ENCODE measurements at regions not wholly inside any gene's neighbourhood (a gene's known extent, or its start where the extent isn't known, plus 50 kb on each side); places are given as distances from the start of the nearest gene placed in this dataset.

DNA sequence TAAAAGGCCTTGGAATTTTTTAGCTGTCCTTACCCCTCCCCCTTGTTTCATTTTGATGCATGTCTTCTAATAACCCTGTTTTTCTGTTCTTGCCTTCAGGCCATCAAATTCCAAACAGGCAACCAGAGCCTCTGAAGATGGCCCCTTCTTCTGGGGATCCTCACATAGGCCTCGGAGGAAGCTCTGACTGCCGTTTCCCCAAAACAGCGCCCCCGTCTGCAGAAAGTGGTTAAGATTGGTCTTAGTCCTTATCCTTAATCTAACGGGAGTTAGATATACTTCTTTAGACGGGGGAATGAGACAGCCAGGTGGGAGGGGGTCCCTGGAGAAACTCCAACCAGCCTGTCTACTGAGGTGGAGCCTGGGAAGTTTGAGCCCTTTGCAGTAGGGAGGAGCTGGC lies 226.3 kb upstream of the ZNF608 start:
- Mint-ChIP-seq H3K36me3 (ENCODE audit: low read depth) (peaks cover 6% of the 10 kb centered on the region), H3K27me3 (ENCODE audit: insufficient read depth) (no peaks in the 10 kb centered on the region; the same call in 1 of the 2 replicates), H3K27ac (no peak overlapping the region), H3K4me3 (no peak overlapping the region), H3K9me3 (peaks cover 12% of the 10 kb centered on the region), H3K4me1 (ENCODE audit: low read depth) (no peaks in the 10 kb centered on the region)
- no peak for DNase-seq
- TF ChIP-seq, protein P1, sequence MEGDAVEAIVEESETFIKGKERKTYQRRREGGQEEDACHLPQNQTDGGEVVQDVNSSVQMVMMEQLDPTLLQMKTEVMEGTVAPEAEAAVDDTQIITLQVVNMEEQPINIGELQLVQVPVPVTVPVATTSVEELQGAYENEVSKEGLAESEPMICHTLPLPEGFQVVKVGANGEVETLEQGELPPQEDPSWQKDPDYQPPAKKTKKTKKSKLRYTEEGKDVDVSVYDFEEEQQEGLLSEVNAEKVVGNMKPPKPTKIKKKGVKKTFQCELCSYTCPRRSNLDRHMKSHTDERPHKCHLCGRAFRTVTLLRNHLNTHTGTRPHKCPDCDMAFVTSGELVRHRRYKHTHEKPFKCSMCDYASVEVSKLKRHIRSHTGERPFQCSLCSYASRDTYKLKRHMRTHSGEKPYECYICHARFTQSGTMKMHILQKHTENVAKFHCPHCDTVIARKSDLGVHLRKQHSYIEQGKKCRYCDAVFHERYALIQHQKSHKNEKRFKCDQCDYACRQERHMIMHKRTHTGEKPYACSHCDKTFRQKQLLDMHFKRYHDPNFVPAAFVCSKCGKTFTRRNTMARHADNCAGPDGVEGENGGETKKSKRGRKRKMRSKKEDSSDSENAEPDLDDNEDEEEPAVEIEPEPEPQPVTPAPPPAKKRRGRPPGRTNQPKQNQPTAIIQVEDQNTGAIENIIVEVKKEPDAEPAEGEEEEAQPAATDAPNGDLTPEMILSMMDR (IDR thresholded peaks at IDR 0.05), result no peak

DNA sequence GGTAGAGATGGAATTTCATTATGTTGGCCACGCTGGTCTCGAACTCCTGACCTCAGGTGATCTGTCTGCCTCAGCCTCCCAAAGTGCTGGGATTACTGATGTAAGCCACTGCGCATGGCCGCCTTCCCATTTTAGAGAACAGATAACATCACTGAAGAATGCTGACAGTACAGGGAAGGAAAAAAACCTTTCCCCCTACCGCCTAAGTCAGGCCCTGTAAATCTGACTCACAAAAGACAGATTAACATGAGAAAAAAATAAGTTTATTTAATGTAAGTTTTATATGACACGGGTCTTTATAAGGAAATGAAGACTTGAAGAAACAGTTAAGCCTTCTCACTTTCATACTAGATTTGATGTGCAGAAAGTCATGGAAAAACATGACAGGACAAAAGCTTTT lies 227.2 kb upstream of the ZNF608 start:
- Mint-ChIP-seq H3K27ac (no peak overlapping the region), H3K36me3 (ENCODE audit: low read depth) (peaks cover 6% of the 10 kb centered on the region), H3K4me1 (ENCODE audit: low read depth) (no peaks in the 10 kb centered on the region), H3K4me3 (no peak overlapping the region), H3K27me3 (ENCODE audit: insufficient read depth) (no peaks in the 10 kb centered on the region; the same call in 1 of the 2 replicates), H3K9me3 (peaks cover 12% of the 10 kb centered on the region)
- DNase-seq, result no peak
- TF ChIP-seq, protein P1 (IDR thresholded peaks at IDR 0.05), result no peak

DNA sequence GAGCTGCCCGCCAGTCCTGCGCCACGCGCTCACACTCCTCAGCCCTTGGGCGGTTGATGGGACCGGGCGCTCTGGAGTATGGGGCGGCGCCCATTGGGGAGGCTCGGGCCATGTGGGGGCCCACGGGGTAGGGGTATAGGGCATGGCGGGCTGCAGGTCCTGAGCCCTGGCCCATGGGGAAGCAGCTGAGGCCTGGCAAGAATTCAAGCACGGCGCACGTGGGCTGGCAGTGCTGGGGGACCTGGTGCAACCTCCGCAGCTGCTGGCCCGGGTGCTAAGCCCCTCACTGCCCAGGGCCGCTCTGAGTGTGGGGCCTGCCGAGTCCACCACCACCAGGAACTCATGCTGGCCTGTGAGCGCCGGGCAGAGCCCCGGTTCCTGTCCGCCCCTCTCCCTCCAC lies 229.6 kb upstream of the ZNF608 start:
- no peak overlapping the region for H3K4me3 Mint-ChIP-seq

DNA sequence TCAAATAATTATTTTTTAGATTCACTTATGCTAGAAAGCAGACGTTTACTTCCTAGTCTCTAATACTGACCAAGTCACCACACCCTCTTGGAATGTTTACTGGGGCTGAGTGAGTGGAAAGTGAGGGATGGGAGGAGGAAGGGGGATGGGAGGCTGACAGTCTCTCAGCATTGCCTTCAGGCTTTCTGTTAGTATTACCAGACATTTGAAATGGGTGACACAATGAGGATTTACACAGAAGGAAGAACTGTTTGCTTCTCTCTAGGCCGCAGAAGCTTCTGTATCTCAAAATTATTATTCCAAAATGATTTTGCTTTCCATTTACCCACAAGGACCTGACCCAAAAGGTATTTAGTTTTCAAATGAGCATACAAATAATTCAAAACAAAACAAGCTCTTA lies 232.8 kb upstream of the ZNF608 start:
- H3K4me3 Mint-ChIP-seq, result no peak overlapping the region
- H3K27me3 Mint-ChIP-seq (ENCODE audit: insufficient read depth), result peaks cover 2% of the 10 kb centered on the region
- TF ChIP-seq, protein P1 (IDR thresholded peaks at IDR 0.05), result no peak

More for the DNA sequence above, 229.6 kb upstream of the ZNF608 start:
- Mint-ChIP-seq H3K4me1 (ENCODE audit: low read depth) (no peaks in the 10 kb centered on the region), H3K36me3 (ENCODE audit: low read depth) (peaks cover 6% of the 10 kb centered on the region), H3K9me3 (peaks cover 7% of the 10 kb centered on the region), H3K27me3 (ENCODE audit: insufficient read depth) (peaks cover 2% of the 10 kb centered on the region), H3K27ac (no peak overlapping the region)
- no peak for DNase-seq
- TF ChIP-seq, protein P1 (IDR thresholded peaks at IDR 0.05), result no peak

DNA sequence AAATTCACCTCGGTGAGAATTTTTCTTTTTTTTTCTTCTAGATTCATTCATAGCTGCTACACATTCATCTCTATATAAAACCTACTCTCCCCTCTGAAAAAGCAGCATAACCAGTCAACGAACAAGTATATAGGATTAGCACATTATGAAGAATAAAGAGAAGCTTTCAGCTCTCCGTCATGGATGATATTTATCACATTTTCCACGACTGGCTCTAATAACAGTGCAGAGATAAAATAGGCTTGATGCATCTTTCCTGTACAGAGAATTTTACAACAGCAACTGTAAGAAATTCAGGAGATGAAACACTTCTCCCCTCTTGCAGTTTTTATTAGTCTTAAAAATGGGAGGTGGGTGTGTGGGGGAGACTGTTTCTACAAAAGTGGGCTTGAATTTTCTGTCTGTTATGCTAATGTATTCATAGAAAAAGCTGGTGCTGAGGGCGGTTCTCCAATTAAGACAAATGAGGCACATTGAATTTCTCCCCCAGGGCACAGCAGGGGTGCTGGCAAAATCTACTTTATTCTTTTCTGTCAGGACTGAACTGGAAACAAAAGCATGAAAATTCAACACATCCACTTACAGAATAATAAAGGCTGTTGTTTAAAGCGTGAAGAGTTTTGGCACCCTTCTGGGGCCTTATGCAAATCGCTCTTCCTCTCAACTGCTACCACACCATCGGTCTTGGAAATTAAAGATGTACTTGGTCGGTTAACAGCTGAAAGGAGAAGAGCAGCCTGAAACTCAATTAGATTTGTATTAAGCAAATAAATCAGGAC lies 233.9 kb upstream of the ZNF608 start:
- no peak overlapping the region for H3K27ac Mint-ChIP-seq

More for the DNA sequence above, 232.8 kb upstream of the ZNF608 start:
- peaks cover 6% of the 10 kb centered on the region for H3K36me3 Mint-ChIP-seq (ENCODE audit: low read depth)
- DNase-seq, result no peak
- H3K27ac Mint-ChIP-seq, result no peak overlapping the region
- peaks cover 12% of the 10 kb centered on the region for H3K9me3 Mint-ChIP-seq
- no peaks in the 10 kb centered on the region for H3K4me1 Mint-ChIP-seq (ENCODE audit: low read depth)

More for the DNA sequence above, 233.9 kb upstream of the ZNF608 start:
- Mint-ChIP-seq H3K4me3 (no peak overlapping the region), H3K9me3 (peaks cover 9% of the 10 kb centered on the region), H3K36me3 (ENCODE audit: low read depth) (peaks cover 3% of the 10 kb centered on the region), H3K4me1 (ENCODE audit: low read depth) (no peaks in the 10 kb centered on the region), H3K27me3 (ENCODE audit: insufficient read depth) (peaks cover 2% of the 10 kb centered on the region)
- no peak for DNase-seq
- TF ChIP-seq, protein P1 (IDR thresholded peaks at IDR 0.05), result no peak

Measured in HFFc6 (cell line).